GM21367 (cell line): ENCODE measurements at regions not wholly inside any gene's neighbourhood (a gene's known extent, or its start where the extent isn't known, plus 50 kb on each side); places are given as distances from the start of the nearest gene placed in this dataset.

Experiments used
- ATAC-seq: cut with Tn5 transposase; IDR thresholded peaks from one replicate; pipeline ENCODE4 v1.9.1; 2021; ENCODE audit not compliant: unreplicated experiment

GRCh38 chr5:120738568-120738967, 274.5 kb downstream of the PRR16 start:
- no peak for ATAC-seq

- ATAC-seq = no peak
Observed at GRCh38 chr5:120740989-120741388, 276.9 kb downstream of the PRR16 start.

- no peak for ATAC-seq
Observed at GRCh38 chr5:120748474-120748873, 284.4 kb downstream of the PRR16 start.

GRCh38 chr5:120749737-120750136, 285.6 kb downstream of the PRR16 start:
- ATAC-seq = no peak

- no peak for ATAC-seq
Observed at GRCh38 chr5:120759587-120759986, 295.5 kb downstream of the PRR16 start.

- ATAC-seq = no peak
Observed at GRCh38 chr5:120761986-120762385, 297.9 kb downstream of the PRR16 start.

- ATAC-seq = no peak
Observed at GRCh38 chr5:120765189-120765588, 301.1 kb downstream of the PRR16 start.

- ATAC-seq = no peak
Observed at GRCh38 chr5:120767178-120767820, 303.2 kb downstream of the PRR16 start.

- ATAC-seq = no peak
Observed at GRCh38 chr5:120769312-120769872, 305.3 kb downstream of the PRR16 start.

GRCh38 chr5:120771202-120771601, 307.1 kb downstream of the PRR16 start:
- no peak for ATAC-seq

- no peak for ATAC-seq
Observed at GRCh38 chr5:120778491-120779484, 314.7 kb downstream of the PRR16 start.

- ATAC-seq = no peak
Observed at GRCh38 chr5:120779674-120780073, 315.6 kb downstream of the PRR16 start.

GRCh38 chr5:120788481-120788880, 324.4 kb downstream of the PRR16 start:
- no peak for ATAC-seq

- no peak for ATAC-seq
Observed at GRCh38 chr5:120789918-120790317, 325.8 kb downstream of the PRR16 start.

GRCh38 chr5:120790339-120790738, 326.2 kb downstream of the PRR16 start:
- no peak for ATAC-seq

- ATAC-seq = no peak
Observed at GRCh38 chr5:120792477-120792876, 328.4 kb downstream of the PRR16 start.

- ATAC-seq = no peak
Observed at GRCh38 chr5:120794121-120794520, 330.0 kb downstream of the PRR16 start.

GRCh38 chr5:120803282-120803681, 339.2 kb downstream of the PRR16 start:
- no peak for ATAC-seq

GRCh38 chr5:120805131-120805530, 341.0 kb downstream of the PRR16 start:
- ATAC-seq = no peak

- ATAC-seq = no peak
Observed at GRCh38 chr5:120806202-120806601, 342.1 kb downstream of the PRR16 start.

- ATAC-seq = no peak
Observed at GRCh38 chr5:120808135-120808534, 344.0 kb downstream of the PRR16 start.

GRCh38 chr5:120808606-120809005, 344.5 kb downstream of the PRR16 start:
- ATAC-seq = no peak
